Glutamatergic neuron (in vitro differentiated cells): ENCODE measurements at regions not wholly inside any gene's neighbourhood (a gene's known extent, or its start where the extent isn't known, plus 50 kb on each side); places are given as distances from the start of the nearest gene placed in this dataset.

ENCODE experiments used
- DNase-seq: peaks from one replicate; pipeline ENCODE4 v3.0.0; 2022
- H3K27ac Mint-ChIP-seq: one replicate; pipeline ENCODE4 v1.8.0; 2020; ENCODE audit warnings: mild to moderate bottlenecking, mixed read lengths, inconsistent platforms; ENCODE audit not compliant: unreplicated experiment
- H3K27me3 Mint-ChIP-seq: one replicate; pipeline ENCODE4 v1.8.0; 2020; ENCODE audit warnings: mild to moderate bottlenecking, moderate library complexity, mixed read lengths, inconsistent platforms; ENCODE audit not compliant: unreplicated experiment
- H3K36me3 Mint-ChIP-seq: one replicate; pipeline ENCODE4 v1.8.0; 2020; ENCODE audit warnings: mild to moderate bottlenecking, mixed read lengths, inconsistent platforms; ENCODE audit not compliant: unreplicated experiment
- H3K4me1 Mint-ChIP-seq: one replicate; pipeline ENCODE4 v1.8.0; 2020; ENCODE audit warnings: mild to moderate bottlenecking, low read depth, mixed read lengths, inconsistent platforms; ENCODE audit not compliant: unreplicated experiment
- H3K4me3 Mint-ChIP-seq: one replicate; pipeline ENCODE4 v1.8.0; 2020; ENCODE audit warnings: mild to moderate bottlenecking, mixed read lengths, inconsistent platforms; ENCODE audit not compliant: unreplicated experiment
- H3K9me3 Mint-ChIP-seq: one replicate; pipeline ENCODE4 v1.8.0; 2020; ENCODE audit warnings: mild to moderate bottlenecking, moderate library complexity, mixed read lengths, inconsistent platforms; ENCODE audit not compliant: unreplicated experiment
- TF ChIP-seq, protein P1 (sequence below): fragments of 200-600 bp; sonication (generic); IDR thresholded peaks from one replicate; pipeline ENCODE4 v1.5.0; 2021; ENCODE audit not compliant: partially characterized antibody, unreplicated experiment

DNA sequence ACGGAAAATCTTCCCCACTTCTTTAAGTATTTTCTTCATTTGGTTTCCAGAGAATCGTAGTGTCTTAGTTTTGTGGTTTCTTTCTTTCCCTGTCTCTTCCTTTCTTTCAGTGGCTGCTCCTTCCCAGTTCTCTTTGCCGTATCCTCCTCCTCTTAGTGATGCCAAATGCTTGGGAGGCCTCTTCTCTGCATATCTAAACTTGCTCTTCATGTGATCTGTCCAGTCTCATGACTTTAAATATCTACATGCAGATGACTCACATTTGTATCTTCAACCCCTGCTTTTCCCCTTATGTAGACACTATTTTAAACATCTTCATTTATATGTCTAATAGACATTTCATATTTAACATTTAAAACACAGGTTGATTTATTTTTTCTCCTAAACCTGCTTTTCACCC, 149.2 kb downstream of the PTCSC3 start:
- H3K4me1 Mint-ChIP-seq: no peaks in the 10 kb centered on the region
- H3K36me3 Mint-ChIP-seq: no peaks in the 10 kb centered on the region
- H3K9me3 Mint-ChIP-seq: peaks cover 1% of the 10 kb centered on the region
- no peak overlapping the region for H3K4me3 Mint-ChIP-seq
- no peak for DNase-seq
- H3K27ac Mint-ChIP-seq: no peak overlapping the region
- H3K27me3 Mint-ChIP-seq: no peaks in the 10 kb centered on the region
- TF ChIP-seq, protein P1, sequence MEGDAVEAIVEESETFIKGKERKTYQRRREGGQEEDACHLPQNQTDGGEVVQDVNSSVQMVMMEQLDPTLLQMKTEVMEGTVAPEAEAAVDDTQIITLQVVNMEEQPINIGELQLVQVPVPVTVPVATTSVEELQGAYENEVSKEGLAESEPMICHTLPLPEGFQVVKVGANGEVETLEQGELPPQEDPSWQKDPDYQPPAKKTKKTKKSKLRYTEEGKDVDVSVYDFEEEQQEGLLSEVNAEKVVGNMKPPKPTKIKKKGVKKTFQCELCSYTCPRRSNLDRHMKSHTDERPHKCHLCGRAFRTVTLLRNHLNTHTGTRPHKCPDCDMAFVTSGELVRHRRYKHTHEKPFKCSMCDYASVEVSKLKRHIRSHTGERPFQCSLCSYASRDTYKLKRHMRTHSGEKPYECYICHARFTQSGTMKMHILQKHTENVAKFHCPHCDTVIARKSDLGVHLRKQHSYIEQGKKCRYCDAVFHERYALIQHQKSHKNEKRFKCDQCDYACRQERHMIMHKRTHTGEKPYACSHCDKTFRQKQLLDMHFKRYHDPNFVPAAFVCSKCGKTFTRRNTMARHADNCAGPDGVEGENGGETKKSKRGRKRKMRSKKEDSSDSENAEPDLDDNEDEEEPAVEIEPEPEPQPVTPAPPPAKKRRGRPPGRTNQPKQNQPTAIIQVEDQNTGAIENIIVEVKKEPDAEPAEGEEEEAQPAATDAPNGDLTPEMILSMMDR: no peak

GRCh38 chr14:36022765-36023410, 153.6 kb downstream of the PTCSC3 start:
- Mint-ChIP-seq H3K27me3 (no peaks in the 10 kb centered on the region), H3K27ac (no peak overlapping the region), H3K4me3 (no peak overlapping the region), H3K4me1 (no peaks in the 10 kb centered on the region), H3K36me3 (no peaks in the 10 kb centered on the region), H3K9me3 (peaks cover 1% of the 10 kb centered on the region)
- no peak for DNase-seq
- TF ChIP-seq, protein P1: no peak

- DNase-seq: no peak
- Mint-ChIP-seq H3K4me1 (no peaks in the 10 kb centered on the region), H3K36me3 (no peaks in the 10 kb centered on the region), H3K27ac (no peak overlapping the region), H3K27me3 (no peaks in the 10 kb centered on the region), H3K4me3 (no peak overlapping the region), H3K9me3 (peaks cover 1% of the 10 kb centered on the region)
- TF ChIP-seq, protein P1: no peak
Observed at GRCh38 chr14:36021591-36022320, 154.8 kb downstream of the PTCSC3 start.

DNA sequence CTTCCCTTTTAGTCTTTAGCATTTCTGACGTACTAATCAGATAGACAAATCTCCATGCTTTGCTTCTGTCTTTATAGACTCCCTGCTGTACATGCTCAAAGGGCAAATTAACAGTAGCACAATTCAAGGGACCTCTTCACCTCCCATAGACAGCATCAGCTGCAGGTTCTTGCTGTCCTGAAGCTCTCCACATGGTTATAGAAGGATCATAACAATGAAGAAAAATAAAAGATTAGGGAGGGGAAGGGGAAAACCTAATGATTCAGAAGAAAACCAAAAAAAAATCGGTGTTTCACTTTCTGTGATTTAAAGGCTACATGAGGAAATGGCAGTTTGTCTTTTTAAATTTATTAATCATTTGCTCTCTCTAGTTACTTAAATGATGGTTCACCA, 155.5 kb downstream of the PTCSC3 start:
- TF ChIP-seq, protein P1: no peak
- DNase-seq: no peak
- H3K27me3 Mint-ChIP-seq: no peaks in the 10 kb centered on the region
- no peaks in the 10 kb centered on the region for H3K36me3 Mint-ChIP-seq
- no peaks in the 10 kb centered on the region for H3K9me3 Mint-ChIP-seq
- H3K27ac Mint-ChIP-seq: no peak overlapping the region
- H3K4me1 Mint-ChIP-seq: no peaks in the 10 kb centered on the region
- H3K4me3 Mint-ChIP-seq: no peak overlapping the region
